PFSK-1 (cell line): ENCODE measurements at regions not wholly inside any gene's neighbourhood (a gene's known extent, or its start where the extent isn't known, plus 50 kb on each side); places are given as distances from the start of the nearest gene placed in this dataset.

Source experiments
- POLR2AphosphoS5 ChIP-seq: IDR thresholded peaks from 2 replicates; pipeline ENCODE4 v1.6.1; 2012; ENCODE audit warnings: low read depth, mild to moderate bottlenecking, control low read depth, low read length, moderate library complexity
- SIN3A ChIP-seq: IDR thresholded peaks from 2 replicates; pipeline ENCODE4 v1.6.1; 2012; ENCODE audit warnings: mild to moderate bottlenecking, low read length, moderate library complexity, borderline replicate concordance; ENCODE audit not compliant: insufficient read depth
- TAF1 ChIP-seq: IDR thresholded peaks from 2 replicates; pipeline ENCODE4 v1.6.1; 2012; ENCODE audit warnings: low read length, control low read depth, borderline replicate concordance; ENCODE audit not compliant: insufficient read depth

DNA sequence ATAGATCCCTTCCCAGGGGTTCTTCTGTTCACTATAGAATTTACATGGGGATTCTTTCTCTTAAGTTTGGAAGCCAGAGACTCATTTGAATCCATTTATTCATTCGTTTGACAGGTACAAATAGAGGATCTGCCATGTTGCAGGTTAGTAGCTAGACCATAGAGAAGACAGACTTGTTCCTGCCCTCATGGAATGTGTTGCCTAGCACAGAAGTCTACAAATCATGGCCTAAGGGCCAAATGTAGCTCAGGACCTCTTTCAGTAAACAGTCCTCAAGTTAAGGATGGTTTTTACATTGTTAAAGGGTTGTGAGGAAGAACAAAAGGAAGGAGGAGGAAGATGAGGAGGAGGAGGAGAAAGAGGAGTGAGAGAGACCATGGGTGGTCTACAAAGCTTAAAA, 114.7 kb upstream of the SLC44A1 start:
- TF ChIP-seq SIN3A (no peak), POLR2AphosphoS5 (no peak), TAF1 (no peak)
